ENCODE measurements at regions not wholly inside any gene's neighbourhood (a gene's known extent, or its start where the extent isn't known, plus 50 kb on each side); places are given as distances from the start of the nearest gene placed in this dataset.
A peak's percentile ranks its signal among the peaks of the same experiment; 100 is the strongest.

DNA sequence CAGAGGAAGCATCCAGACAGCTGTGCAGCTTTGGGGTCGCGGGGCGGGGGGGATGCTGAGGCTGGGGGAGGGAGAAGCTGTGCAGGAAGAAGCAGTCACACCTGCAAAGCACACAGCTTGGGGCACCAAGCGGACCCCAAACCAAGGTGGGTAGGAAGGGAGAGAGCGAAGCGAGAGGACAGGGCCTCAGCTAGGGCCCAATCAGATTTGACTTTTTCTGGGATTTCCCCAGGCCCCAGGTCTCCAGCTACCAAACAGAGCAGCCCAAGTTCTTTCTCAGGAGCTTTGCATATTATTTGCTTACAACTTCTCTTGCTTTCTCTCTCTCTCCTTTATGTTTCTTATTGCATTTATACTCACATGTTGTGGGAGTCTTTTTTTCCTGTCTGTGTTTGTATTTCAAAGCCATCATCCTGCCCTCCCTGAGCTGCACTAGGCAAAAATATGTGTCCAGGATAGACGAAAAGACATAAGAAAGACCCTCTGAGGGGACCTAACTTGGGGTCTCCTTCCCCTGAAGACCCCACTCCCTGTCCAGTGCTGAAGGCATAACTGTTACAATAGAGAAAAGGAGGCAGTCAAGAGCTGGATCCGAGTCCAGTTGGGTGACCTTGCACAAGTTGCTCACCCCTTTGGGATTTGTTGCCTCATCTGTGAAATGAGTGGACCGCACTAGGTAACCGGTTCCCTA, 50.6 kb upstream of the SMNDC1 start:
- DNase-seq = no peak

DNA sequence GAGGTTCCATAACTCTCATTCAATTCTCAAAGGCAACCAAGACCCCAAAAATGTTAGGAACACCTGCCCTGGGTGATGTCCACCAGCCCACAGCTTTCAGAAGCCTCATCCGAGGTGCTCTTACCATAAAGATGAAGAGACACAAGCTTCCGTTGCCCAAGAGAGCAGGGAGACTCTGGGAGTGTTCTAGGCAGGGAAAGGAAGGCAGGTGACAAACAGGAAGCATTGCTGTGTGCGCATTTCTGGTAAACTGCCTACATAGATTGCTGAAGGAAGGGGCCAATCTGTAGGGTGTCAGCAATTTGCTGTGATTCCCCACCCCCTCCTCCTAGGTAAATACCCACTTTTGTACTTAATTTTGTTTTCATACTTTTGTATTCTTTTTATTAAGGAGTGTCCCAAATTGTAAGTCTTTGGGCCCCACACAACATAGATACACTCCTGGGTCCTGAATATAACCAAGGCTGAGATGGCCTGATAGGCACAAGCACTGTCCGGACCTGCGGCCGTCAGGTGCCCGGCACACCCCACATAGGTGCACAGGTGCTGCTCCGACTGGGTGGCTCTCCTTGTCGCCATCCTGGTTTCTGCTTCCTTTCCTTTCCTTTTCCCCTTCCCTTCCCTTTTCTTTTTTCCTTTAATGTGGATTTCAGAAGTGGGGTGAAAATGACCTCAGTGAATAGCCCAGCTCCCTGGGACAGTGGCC, 51.4 kb upstream of the SMNDC1 start:
- DNase-seq = peak in 1 of 2 experiments; percentile 53

DNA sequence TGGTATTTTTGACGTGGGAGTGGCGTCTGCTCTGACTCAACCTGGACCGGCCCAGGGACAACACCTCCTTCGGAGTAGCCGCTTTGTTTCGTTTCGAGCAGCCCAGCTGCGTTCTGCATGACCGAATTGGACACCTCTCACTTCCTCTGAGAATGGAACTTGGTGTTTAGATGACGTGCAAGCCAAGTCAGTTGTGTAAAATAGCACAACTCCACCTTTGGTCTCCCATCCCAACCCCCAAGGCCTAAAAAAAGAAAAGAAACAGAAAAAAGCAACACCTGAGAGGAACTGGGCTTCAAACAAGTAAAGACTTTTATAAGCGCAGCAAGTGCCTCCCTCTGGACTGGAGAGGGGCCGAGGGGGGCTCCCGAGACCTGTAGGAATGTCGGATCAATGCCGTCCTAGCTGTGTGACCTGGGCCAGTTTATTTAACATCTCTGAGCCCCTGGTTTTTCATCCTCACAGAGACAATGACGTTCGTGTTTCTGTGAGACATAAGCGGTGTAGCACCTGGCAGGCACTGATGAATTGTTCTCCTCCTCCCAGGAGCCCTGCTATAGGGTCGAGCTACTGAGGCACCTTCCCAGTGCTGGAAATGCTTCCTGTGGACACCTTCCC, 52.0 kb upstream of the SMNDC1 start:
- peak; percentile 54 to 74 for DNase-seq

DNA sequence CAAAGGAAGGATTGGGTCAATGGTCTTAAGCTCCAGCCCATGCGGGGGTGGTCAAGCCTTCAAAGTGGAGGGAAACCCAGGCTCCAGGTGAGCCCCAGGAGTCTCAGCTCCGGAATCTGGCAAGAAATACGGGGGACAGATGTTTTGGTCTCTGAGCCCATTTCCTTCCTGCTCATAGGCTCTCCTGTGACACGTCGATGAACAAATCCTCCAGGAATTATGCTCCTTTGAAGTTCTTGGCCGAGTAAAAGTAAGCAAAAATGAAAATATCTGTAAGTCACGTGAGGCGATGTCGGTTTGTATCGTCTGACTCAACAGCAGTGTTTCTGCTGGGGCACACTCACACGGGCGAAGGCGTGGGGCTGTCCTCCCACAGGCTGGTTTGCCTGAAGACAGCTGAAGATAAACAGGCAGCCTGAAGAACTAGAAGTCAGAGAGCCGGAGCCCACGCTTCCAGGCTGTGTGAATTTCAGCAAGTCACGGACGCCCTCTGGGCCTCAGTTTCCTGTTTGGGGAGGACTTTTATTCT, 52.6 kb upstream of the SMNDC1 start:
- DNase-seq = peak; percentile 61 to 81

DNA sequence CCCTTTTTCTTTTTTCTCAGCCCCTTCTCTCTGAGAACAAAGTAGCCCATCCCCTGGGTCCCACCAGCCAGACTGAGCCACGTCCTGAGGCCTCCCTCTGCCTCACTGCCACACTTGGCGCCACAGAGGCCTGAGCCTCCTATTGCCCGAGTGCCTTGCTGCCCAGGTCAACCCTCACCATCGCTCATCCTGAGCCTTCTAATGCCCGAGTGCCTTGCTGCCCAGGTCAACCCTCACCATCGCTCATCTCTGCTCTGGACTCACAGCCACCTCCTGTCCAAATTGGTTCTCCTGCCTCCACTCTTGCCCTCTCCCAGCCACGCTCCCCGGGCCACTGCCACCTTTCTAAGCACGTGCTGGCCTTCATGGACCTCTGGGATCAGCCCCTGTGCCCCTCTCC, 53.2 kb upstream of the SMNDC1 start:
- no peak for DNase-seq

DNA sequence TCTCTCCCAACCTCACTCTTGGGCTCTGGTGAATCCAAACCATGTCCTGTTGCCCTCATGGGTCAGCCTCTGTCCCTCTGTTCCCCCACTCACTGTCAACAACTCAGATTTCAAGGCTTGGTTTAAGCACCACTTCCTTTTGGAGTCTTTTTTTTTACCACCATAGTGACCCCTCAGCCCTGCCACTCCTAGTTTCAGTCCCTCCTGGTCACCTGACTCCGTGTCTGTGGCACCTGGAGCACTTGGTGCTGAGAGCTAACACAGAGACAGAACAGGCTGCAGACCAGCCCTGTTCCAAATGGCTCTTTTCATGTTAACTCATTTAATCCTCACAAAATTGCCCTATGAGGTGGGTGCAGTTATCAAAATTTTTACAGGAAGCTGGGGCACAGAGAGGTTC, 53.6 kb upstream of the SMNDC1 start:
- DNase-seq = no peak

DNA sequence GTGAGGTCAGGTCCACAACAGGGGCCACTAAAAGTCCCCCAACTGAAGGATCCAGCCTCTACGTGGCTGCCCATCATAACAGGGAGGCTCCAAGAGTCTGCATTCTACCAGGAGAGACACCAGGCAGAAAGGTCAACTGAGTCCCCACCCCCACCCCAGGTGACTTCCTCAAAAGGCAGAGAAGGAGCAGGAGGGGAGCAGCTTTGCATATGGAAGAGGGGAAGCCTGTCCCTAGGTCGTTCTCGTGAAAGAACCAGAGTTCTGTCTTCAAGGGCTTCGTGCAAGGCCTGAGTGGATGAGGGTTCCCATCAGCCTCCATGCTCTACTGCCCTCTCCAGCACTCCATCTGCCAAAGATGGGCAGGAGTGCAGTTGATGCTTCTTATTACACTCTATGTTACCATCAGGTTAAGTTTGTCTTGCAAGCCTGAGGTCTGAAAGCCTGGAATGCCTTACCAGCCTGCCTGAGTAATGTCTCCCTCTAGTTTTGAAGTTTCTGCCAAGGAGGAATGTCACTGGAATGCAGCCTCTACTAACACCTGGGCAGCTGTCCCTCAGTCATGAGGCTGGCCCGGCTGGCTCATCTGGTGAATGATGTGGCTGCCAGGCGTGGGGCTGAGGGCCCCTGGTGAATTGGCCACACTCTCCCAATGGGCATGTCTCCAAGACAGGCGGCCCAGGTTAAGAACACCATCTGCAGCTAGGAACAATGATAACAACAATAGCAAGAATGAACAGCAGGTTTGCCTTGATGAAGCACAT, 54.3 kb upstream of the SMNDC1 start:
- DNase-seq = no peak

DNA sequence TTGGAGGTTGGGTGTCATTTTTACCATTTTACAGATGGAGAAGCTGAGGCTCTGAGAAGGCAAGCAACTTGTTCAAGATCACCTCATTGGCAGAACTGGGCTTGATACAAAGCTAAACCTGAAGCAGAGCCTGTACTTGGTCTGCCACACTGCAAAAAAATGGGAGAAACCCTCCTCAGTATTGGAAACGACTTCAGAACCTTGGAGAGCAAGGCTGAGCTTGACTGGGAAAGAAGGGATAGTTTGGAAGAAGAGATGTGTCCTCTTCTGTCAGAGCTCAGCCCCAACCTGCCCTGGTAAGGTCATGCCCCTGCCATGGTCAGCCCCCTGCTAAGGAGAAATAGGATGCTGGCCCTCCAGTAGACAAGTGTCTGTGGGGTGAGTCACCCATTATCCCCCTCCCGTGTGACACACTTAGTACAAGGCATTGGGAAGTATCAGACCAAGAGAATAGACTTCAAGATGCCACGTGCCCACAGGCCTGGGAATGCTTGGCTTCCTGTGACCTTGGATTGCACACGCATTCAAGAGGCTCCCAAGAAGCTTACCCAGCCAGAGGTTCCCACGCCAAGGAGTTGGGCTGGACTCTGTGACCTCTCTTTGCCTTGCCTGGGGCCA, 56.2 kb upstream of the SMNDC1 start:
- DNase-seq = no peak

DNA sequence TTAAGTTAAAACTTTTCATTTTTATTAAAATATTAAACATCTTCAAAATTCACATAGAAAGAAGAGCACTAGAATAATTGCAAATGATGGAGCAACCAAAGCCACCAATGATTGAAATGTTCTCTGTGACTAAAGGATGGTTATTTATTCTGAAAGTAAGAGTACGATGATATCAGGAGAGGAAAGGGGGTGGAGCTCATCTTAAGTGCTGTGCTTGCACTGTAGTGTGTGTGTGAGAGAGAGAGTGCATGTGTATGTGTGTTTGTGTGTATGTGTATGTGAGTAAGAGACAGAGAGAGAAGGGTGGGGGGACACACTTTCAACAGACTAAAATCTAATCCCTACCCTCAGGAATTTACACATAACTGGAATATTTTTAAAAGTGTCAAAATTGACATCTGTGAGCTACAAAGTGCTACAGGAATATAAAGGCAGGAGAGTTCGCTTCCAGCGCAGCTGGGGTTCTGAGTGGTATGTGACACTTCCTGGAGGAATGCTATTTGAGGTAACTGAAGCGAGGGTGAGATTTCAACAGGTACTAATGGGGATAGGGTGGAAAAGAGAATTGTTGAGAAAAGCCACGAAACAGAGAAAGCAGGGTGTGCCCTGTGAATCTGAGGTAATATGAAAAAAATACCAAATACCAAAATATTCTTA, 57.2 kb upstream of the SMNDC1 start:
- no peak for DNase-seq

DNA sequence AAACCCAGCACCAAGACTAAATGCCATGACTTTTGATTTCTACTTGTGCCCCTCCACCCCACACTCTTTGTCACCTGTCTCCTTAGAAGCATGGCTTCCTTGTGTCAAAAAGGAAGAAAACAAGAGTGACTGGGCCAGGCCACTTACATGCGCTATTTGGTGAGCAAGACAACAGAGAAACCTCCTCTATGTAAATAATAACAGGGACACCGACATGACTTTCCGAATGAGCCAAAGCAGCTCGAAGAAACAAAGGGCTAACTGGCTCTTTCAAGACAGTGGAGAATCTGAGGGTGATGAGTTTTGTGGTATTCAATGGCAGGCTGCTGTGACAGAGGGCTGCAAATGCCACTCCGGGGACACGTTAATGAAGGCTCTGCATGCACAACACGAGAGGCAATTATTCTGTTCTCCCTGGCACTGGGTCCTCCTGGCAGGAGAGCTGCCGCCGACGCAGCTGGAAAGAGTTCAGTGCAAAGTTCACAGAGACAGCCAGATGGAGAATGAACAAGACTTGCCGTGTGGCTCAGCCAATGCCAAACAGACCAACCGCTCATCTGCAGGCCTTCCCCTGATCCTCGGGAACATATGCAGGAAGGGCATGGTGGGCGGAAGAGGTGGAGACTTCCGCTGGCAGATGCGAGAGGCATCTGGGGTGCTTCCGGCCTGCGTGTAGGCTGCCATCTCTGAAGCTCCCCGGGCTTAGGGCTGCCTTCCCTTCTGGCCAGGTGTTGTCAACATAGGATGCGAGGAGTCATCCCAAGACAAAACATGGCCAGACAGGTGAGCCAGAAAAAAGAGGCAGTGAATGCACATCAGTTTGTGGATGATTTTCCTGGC, 59.1 kb upstream of the SMNDC1 start:
- DNase-seq = peak in 1 of 2 experiments; percentile 23

DNA sequence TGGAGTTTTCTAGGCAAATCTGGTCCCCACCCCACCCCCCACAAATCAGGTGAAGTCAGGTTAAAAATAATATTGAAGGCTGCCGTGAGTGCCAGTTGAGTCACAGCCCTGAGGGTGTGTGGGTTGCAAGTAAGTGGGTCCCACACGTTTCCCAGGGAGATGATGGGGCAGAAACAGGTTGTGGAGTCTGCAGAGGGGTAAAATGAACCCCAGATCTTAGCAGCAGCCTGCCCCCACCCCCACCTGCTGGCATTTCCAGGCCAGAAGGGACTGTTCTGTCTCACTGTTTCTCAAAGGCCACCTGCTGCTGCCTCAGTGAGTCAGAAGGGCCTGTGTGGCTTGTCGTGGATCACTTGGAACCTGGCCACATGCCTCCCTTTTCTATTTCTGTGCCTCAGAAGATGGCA, 59.8 kb upstream of the SMNDC1 start:
- peak; percentile 38 to 77 for DNase-seq

DNA sequence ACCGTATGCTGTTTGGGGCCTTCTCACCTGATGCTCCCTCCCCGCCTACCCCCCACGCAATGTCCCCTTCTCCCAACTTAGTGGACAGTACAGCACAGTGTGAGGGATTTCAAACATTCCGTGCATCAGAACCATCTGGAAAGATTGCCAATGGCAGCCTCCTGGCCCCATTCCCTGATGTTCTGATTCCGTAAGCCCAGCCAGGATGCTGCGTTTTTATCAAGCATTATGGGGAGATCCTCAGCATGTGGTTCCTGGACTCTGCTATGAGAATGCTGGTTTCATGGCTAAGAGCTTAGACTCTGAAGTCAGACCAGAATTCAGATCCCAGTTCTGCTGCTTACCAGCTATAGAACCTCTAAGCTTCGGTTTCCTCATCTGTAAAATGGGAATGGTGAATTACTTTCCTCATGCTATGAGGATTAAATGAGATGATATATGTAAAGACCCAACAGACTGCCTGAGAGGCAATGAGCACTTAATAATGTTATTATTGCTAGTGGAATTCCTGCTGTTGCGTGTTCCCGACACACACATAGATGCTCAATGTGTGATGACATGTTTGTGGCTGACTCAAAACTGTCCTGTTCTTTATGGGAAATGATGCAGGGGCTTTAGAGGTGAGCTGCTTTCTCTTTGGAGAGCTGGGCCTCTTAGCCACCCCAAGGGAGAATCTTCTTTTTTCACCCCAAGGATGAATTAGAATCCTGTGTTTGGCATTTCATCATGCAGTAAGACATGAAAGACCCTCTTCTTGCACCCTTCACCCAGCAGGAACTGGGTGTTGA, 60.8 kb upstream of the SMNDC1 start:
- no peak for DNase-seq

DNA sequence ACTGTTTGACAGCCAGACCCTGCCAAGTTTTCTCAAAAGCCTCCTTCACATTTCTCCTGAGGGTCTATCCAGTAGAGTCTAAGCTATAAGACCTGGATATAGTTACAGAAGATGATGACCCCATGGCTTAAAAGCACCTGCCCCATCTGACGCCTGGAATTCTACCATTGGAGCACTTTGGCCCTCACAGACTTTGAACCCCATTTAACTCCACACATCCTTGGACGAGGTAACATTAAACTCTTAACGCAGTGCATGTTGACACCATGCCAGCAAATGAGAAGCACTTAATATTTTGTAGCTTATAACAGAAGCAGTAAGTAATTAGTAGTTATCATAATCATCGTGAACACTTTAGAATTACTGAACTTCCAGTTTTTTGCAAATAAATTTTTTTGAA, 61.9 kb upstream of the SMNDC1 start:
- DNase-seq = no peak

DNA sequence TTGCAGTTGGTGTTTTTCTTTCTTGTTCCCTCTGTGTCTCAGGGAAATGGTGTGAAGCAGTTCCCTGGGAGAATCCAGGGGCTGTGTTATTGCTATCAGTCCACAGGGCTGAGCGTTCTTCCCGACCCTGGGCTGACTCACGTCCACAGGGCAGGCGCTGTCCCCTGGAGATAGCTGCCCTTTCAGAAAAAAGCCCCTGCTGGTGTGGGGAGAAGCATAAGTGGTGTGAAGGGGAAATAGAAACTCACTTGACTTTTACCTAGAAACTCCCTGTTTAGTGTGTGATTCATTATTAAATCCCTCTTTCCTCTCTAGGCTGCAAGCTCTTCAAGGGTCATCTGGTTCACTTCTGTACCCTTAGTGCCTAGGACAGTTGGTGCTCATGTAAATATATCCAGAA, 63.3 kb upstream of the SMNDC1 start:
- DNase-seq = no peak

DNA sequence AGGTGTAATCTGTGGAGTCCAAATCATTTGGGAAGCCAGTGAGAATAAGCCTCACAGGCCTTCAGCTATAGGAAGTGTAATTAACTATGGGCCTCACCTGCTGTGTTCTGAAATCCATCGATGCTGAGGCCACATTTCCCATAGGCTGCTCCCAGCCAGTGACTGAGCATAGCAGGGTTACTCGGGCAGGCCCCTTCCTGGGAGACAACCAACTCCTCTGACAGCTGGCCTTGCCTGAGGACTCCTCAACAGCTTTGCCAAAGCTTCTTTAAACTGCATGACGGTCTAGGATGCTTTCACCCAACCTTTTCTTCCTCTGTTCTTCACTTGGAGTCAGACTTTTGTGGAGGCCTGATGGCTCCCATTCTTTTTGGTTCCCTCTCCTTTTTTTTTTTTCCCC, 63.8 kb upstream of the SMNDC1 start:
- DNase-seq = no peak

DNA sequence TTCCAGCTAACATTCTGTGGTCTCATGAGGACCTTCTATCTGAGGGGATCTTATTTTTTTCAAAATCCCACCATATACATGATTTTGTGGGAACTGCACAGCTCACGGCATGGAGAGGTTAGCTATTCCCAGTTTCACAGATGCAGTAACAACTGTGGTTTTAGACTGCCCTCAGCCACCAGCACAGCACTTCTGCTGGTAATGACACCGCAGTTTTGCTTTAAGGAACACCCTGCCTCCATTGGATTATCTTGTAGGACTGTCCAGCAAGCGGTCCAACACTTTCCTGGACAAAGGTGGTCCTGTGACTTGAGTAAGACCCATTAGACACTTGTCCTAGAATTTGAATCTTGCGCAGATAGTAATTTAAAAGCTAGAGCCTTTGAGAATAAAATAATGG, 65.3 kb upstream of the SMNDC1 start:
- no peak for DNase-seq

DNA sequence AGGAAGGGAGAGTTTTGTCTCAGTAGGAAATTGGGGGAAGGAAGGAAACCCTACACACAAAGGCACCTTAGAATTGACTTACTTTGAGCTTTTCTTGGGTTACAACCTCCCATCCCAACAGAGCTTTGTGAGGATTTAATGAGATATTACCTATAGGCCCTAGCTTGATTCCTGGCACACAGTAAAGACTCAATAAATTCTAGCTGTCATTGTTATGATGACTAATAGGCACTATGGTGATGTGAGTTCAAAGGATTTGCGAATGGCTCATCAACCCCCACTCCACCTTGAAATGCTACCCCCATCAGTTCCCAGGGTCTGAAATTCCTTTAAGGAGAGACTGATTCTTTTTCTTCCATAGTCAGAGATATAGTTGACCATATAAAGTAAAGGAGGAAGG, 67.9 kb upstream of the SMNDC1 start:
- no peak for DNase-seq

DNA sequence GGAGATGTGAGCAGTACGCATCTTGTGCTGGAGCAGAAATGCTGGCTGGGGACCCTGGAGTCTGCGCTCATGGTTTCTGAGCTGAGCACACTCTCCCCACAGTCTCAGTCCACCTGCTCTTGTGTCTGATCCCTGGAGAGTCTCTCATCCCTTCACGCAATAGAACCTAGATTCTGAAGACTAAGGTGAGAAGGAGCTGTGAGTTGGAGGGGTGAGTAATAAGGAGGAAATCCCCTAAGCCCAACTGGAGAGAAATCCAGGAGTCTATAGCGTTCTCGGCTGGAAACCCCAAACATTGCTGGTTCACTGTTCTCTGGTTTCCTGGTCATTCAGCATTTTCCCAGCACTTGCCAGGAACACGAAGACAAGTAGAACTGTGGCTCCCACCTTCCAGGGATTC, 68.3 kb upstream of the SMNDC1 start:
- DNase-seq = no peak

DNA sequence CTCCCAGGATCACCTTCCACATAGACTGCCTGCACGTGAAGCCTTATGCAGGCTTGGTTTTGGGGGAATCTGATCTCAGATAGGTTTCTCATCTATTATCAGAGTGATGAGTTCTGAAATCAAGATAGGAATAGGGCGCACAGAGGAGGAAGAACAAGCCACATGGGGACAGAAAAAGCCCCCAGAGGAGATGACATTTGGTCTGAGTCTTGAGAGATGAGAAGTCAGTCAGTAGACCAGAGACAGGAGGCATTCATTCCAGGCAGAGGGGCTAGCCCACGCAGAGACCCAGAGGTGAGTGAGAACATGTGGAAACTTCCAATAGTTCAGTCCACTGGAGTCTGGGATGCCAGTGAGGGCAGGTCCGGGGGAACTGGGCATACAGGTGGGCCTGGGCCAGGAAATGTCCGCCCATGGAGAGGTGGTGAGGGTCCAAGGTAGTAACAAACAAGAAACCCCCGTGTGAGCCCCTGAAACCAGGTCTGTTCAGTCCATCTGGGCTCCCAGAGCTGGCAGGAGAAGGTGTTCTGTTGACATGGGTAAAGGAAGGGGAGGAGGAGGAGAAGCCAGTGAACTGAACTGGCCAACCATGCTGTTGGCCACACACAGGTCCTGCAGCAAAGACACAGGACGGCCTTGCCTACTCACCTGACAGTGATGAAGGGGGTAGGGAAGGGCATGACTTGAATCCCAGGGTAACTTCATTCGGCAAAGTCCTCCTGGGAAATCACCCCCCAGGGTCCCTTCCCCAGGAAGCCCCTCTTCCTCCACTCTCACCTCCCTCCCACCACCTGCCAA, 69.3 kb upstream of the SMNDC1 start:
- no peak for DNase-seq

DNA sequence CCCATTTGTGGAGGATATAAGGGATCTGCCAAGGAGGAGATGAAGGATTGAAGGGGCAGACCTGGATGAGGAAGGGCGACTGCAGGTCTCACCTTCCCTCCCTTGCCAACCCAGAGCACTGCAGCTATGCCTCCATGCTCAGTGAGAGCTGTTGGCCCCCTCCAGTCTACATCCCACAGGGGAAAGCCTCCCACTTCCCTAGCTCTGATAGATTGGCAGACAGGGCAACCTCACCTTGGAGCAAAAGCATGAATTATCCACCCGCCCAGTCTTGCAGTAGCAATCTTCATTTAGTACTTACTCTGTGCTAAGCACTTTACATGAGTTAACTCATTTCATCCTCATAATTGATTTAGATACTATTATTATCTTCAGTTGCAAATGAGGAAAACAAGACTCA, 70.4 kb upstream of the SMNDC1 start:
- DNase-seq = no peak
